Stomach (tissue), 8 donors: ENCODE measurements at regions not wholly inside any gene's neighbourhood (a gene's known extent, or its start where the extent isn't known, plus 50 kb on each side); places are given as distances from the start of the nearest gene placed in this dataset.

Experiments
- DNase-seq, 2 donors: peaks; one replicate each; pipeline versions ENCODE4 v3.0.0 to v3.0.0-alpha.2; 2013 to 2019
- H3K27ac ChIP-seq, 5 donors: fragments of 200-600 bp in 4 of 5; sonication (generic) in 4 of 5; one replicate each; pipeline ENCODE4 v1.5.1; 2013 to 2019; ENCODE audit warnings: mild to moderate bottlenecking in 1 of 5, moderate library complexity in 1 of 5
- H3K27me3 ChIP-seq, 3 donors: fragments of 200-600 bp; sonication (generic); one replicate each; pipeline ENCODE4 v1.5.1; 2017 to 2019; ENCODE audit warnings: mixed run types in 1 of 3
- H3K36me3 ChIP-seq, 4 donors: fragments of 200-600 bp; sonication (generic); 1 replicate in 3 of 4; 2 replicates in 1 of 4; pipeline ENCODE4 v1.5.1; 2016 to 2019
- H3K4me1 ChIP-seq, 4 donors: fragments of 200-600 bp; sonication (generic); one replicate each; pipeline ENCODE4 v1.5.1; 2016 to 2019
- H3K4me3 ChIP-seq, 4 donors: fragments of 200-600 bp; sonication (generic) in 3 of 4; one replicate each; pipeline ENCODE4 v1.5.1; 2016 to 2019; ENCODE audit warnings: mild to moderate bottlenecking in 1 of 4
- H3K9me3 ChIP-seq, 4 donors: fragments of 200-600 bp; sonication (generic); one replicate each; pipeline ENCODE4 v1.5.1; 2016 to 2019
- EP300 ChIP-seq: sonication (generic); formaldehyde crosslinking; IDR thresholded peaks from one replicate; pipeline ENCODE4 v1.6.1; 2017; ENCODE audit warnings: antibody characterized with exemption
- POLR2A ChIP-seq, 4 donors: fragments of 450-650 bp; IDR thresholded peaks; one replicate each; pipeline ENCODE4 v1.6.1; 2016; ENCODE audit warnings: antibody characterized with exemption in 4 of 4, control low read depth in 2 of 4, mild to moderate bottlenecking in 1 of 4, moderate library complexity in 1 of 4
- POLR2AphosphoS5 ChIP-seq, 3 donors: sonication (generic); formaldehyde crosslinking; IDR thresholded peaks; one replicate each; pipeline ENCODE4 v1.6.1; 2016; ENCODE audit warnings: antibody characterized with exemption in 3 of 3
- WGBS, 5 donors: extraction: QIAGEN DNeasy Blood & Tissue Kit in 3 of 5; methylation state at CpG; one replicate each; pipeline versions ENCODE4 v1.1.5 to v1.1.7; 2013 to 2018; 5-methylcytosine and 5-hydroxymethylcytosine counted together
- intact Hi-C: fragments of 100-400 bp; cut with DNase I; formaldehyde crosslinking; loops from one replicate; pipeline ENCODE4 v1.15.1; 2023; ENCODE audit warnings: low total_unique reads
- TF ChIP-seq, protein P1 (sequence below), 7 experiments: fragments of 450-650 bp in 4 of 7; fragments of 200-600 bp in 3 of 7; sonication (generic) in 3 of 7; IDR thresholded peaks; one replicate each; pipeline ENCODE4 v1.5.1; 2016 to 2019; ENCODE audit warnings: antibody characterized with exemption in 7 of 7, control low read depth in 2 of 7, mild to moderate bottlenecking in 1 of 7
- donor health status: healthy with polysubstance abuse.
- donor health status: Bipolar disorder and iron deficiency.
- donor health status: healthy.

DNA sequence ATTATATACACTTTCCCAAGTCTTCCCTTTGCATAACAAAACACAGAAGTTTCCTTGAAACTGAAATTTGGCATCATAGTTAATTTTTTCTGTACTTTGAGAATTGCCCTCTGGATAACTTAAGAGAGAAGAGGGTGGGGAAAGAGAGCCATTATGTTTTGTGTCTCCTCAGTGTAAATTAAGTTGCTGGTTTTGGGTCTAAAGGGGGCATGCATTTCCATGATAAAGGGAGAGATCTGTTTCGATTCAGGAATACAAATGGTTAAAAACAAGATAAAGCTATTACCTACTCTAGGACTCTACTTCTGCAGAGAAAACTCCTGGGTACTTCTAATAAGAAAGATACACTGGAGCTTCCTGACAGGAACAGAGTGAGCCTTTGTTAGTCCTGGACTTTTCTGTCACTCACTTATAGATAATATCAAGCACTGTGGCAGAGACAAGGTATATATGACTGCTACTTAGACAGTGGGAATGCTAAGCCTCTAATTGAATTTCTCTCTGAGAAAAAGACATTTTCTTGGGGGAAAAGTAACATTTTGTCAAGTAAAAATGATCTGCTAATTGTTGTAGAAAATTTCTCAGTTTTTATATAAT is 142.8 kb upstream of the PCDH9 start:
- no peak for DNase-seq

DNA sequence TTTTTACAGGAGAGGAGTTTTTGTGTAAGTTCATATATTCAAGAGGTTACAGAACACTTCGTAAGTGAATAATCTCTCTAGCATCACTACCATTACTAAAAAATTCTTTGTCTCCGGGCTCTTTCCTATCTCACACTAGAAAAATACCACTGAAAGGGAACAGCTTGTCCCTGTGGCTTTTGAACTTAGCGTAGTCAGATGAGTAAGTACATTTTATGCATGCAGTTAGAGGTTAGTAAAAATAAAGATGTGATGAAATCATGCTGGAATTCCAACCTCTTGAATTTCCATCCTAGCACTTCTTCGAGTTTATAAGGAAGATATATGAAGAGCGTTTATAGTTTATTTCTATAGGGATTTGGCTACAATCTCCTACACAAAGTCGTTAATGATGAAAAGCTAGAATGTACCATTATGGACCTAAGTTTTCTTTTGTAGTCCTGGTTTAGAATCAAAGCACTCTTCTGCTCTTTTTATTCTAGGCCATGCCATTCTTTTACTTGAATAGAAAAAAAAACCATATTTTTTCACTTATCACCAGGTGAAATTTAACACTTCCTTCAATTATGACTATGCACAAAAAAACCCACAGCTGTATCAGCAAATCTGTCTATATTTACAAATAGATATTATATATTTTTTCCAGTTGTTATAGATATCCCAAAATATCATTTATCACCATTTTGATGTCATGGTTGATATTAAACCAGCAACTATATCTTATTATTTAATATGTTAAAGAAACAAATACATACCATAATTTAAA is 139.9 kb upstream of the PCDH9 start:
- 61 to 78% (median 66%) methylated on average over 6 of the region's 6 CpGs for WGBS, 5 donors
- DNase-seq = peak in 1 of 2 donors; percentile 37
- H3K4me3 ChIP-seq = no peak overlapping the region
- intact Hi-C loops = no loop called here
- no peaks in the 10 kb centered on the region for H3K9me3 ChIP-seq
- TF ChIP-seq EP300 (no peak), POLR2A (IDR thresholded peaks at IDR 0.05) (no peak)
- TF ChIP-seq, protein P1, sequence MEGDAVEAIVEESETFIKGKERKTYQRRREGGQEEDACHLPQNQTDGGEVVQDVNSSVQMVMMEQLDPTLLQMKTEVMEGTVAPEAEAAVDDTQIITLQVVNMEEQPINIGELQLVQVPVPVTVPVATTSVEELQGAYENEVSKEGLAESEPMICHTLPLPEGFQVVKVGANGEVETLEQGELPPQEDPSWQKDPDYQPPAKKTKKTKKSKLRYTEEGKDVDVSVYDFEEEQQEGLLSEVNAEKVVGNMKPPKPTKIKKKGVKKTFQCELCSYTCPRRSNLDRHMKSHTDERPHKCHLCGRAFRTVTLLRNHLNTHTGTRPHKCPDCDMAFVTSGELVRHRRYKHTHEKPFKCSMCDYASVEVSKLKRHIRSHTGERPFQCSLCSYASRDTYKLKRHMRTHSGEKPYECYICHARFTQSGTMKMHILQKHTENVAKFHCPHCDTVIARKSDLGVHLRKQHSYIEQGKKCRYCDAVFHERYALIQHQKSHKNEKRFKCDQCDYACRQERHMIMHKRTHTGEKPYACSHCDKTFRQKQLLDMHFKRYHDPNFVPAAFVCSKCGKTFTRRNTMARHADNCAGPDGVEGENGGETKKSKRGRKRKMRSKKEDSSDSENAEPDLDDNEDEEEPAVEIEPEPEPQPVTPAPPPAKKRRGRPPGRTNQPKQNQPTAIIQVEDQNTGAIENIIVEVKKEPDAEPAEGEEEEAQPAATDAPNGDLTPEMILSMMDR (IDR thresholded peaks at IDR 0.05) = no peak
- no peak overlapping the region for H3K27ac ChIP-seq
- H3K27me3 ChIP-seq = no peaks in the 10 kb centered on the region
- no peaks in the 10 kb centered on the region for H3K36me3 ChIP-seq
- H3K4me1 ChIP-seq = no peaks in the 10 kb centered on the region

More for the DNA sequence above, 142.8 kb upstream of the PCDH9 start:
- whole genome bisulfite sequencing, 5 donors = 48 to 73% (median 54%) methylated on average over 1 of the region's 1 CpG
- Histone ChIP-seq H3K27me3 (no peaks in the 10 kb centered on the region), H3K4me3 (no peak overlapping the region), H3K27ac (no peak overlapping the region), H3K9me3 (no peaks in the 10 kb centered on the region), H3K36me3 (no peaks in the 10 kb centered on the region), H3K4me1 (no peaks in the 10 kb centered on the region)
- TF ChIP-seq POLR2AphosphoS5 (IDR thresholded peaks at IDR 0.05) = no peak
- TF ChIP-seq, protein P1 (IDR thresholded peaks at IDR 0.05) = no peak
- TF ChIP-seq EP300 = no peak
- TF ChIP-seq POLR2A (IDR thresholded peaks at IDR 0.05) = no peak
- intact Hi-C loops = no loop called here

DNA sequence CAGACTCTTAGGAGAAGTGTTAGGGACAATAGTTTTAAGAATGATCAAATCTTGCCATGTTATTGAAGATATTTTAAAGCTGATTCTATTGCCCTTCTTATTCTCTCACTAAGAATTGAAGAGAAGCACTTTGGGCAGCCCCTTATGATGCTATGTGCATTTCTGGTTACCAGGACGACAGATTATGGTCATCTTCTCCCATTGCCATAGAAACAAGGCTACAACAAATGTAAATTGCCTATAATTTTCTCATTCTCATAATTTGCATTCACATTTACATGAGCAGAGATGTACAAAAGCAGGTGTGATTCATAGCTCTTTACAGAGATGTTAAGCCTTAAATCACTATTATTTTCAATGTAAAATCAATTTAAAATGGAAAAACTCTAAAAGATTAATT is 137.3 kb upstream of the PCDH9 start:
- Histone ChIP-seq H3K4me3 (no peak overlapping the region), H3K9me3 (no peaks in the 10 kb centered on the region), H3K4me1 (no peaks in the 10 kb centered on the region), H3K27ac (no peak overlapping the region), H3K36me3 (no peaks in the 10 kb centered on the region), H3K27me3 (no peaks in the 10 kb centered on the region)
- TF ChIP-seq POLR2A (IDR thresholded peaks at IDR 0.05) = no peak
- TF ChIP-seq, protein P1 (IDR thresholded peaks at IDR 0.05) = no peak
- no peak for TF ChIP-seq EP300
- TF ChIP-seq POLR2AphosphoS5 (IDR thresholded peaks at IDR 0.05) = no peak
- WGBS, 5 donors = 34 to 51% (median 39%) methylated on average over 1 of the region's 1 CpG
- intact Hi-C loops = no loop called here
- no peak for DNase-seq

DNA sequence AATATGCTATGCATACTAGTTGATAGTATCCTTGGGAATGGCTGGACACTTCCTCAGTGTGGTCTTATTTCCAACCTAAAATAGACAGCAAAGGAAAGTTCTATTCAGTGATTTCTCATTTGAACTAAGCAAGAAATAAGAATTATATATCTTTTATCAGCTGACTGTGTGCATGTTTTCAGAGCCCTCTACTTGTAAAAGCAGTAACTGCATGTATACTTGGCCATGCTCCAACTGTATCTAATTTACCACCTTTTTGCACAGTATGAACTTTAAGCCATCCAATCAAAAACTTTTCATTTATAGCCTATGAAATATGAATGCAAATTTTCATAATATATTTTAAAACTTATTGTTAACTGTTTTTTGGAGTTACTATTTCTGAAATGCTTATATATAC is 136.4 kb upstream of the PCDH9 start:
- no peaks in the 10 kb centered on the region for H3K9me3 ChIP-seq

More for the DNA sequence above, 136.4 kb upstream of the PCDH9 start:
- DNase-seq = no peak
- H3K4me3 ChIP-seq = no peak overlapping the region
- no peaks in the 10 kb centered on the region for H3K36me3 ChIP-seq
- no peaks in the 10 kb centered on the region for H3K27me3 ChIP-seq
- H3K27ac ChIP-seq = no peak overlapping the region
- no peaks in the 10 kb centered on the region for H3K4me1 ChIP-seq
- intact Hi-C loops = no loop called here
- TF ChIP-seq POLR2AphosphoS5 (IDR thresholded peaks at IDR 0.05) (no peak), POLR2A (IDR thresholded peaks at IDR 0.05) (no peak), EP300 (no peak)
- TF ChIP-seq, protein P1 (IDR thresholded peaks at IDR 0.05) = no peak
